ENCODE measurements at regions not wholly inside any gene's neighbourhood (a gene's known extent, or its start where the extent isn't known, plus 50 kb on each side); places are given as distances from the start of the nearest gene placed in this dataset.

DNA sequence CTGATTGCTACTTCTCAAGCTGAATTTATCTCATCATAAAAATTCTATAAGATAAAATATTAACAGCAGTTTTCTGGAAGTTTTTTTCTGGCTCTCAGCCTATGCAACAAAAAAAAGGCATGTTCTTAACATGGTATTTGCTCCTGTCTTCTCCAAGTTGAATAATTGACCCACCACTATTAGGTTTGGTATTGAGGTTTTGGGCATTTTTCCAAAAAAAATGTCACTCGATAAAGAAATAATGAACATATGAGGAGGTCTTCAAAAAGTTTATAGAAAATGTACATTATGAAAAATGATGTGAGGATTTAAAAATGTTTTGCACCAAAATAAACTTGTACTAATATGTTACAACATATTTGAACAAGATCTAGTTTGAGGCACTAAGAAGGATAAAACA lies 808.6 kb upstream of the RAG2 start:
- no peak for TF ChIP-seq EZH2 (IDR thresholded peaks at IDR 0.05; ENCODE audit: insufficient read depth, poor library complexity, severe bottlenecking)
- no peak for TF ChIP-seq EZH2phosphoT487 (IDR thresholded peaks at IDR 0.05; ENCODE audit: insufficient read depth, low read depth)

All from GM23248 (cell line).